Hematopoietic multipotent progenitor cell treated with erythropoietin and hydrocortisone succinate and interleukin-3 and kit ligand, for 6 days (in vitro differentiated cells): ENCODE measurements at regions not wholly inside any gene's neighbourhood (a gene's known extent, or its start where the extent isn't known, plus 50 kb on each side); places are given as distances from the start of the nearest gene placed in this dataset.
A peak's percentile ranks its signal among the peaks of the same experiment; 100 is the strongest.

ENCODE experiments used
- DNase-seq: peaks from one replicate; pipeline ENCODE4 v3.0.0-alpha.2; 2015

GRCh38 chr15:56307180-56307579, 58.0 kb upstream of the TEX9 start:
- no peak for DNase-seq

DNA sequence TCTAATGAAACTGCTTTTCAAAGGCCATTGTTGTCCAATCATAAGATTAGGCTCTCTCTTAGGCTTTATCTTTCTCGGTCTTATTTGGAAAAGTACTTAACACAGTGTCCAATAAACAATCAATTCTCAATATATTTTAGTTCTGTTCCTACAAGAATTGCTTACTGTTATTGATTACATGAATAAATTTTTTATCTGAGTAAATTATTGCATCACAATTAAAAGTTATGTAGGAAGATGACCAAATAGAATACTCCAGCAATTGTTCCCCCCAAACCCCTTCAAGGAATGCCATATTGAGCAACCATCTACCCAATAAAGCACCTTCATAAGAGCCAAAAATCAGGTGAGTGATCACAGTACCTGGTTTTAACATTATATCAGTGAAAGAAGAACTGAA, 55.0 kb upstream of the RFX7 start:
- DNase-seq: no peak

- no peak for DNase-seq
Observed at GRCh38 chr15:56295433-56295832, 51.8 kb upstream of the RFX7 start.

GRCh38 chr15:56293495-56294292, 50.0 kb upstream of the RFX7 start:
- peak; percentile 13 for DNase-seq
